Stimulated activated naive CD8-positive, alpha-beta T cell treated with anti-CD3 and anti-CD28 coated beads, Interleukin-15, Interleukin-2, amounts not matched to agents 100 U/mL and 50 U/mL, for 24 hours (primary cell): ENCODE measurements at regions not wholly inside any gene's neighbourhood (a gene's known extent, or its start where the extent isn't known, plus 50 kb on each side); places are given as distances from the start of the nearest gene placed in this dataset.

Experiments
- ATAC-seq: fragments of 150-1000 bp; cut with Tn5 transposase; one replicate; pipeline ENCODE4 v1.10.0; 2021
- DNase-seq: peaks from one replicate; pipeline ENCODE4 v3.0.0; 2021

DNA sequence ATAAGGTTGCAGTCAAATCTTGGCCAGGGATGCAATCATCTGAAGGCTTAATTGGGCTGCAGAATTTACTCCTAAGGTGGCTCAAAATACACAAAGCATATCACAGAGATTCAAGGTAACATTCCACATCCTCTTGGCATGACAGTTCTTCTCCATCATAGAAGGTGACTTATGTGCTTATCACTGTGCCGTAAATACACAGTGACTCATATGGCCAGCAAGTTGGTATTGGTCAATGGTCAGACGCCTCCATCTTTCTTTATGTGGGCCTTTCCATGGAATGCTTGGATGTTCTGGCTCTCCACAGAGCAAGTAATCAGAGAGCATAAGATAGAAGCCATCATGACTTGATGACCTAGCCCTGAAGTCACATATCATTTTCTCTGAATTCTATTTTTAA lies 168.8 kb upstream of the ST8SIA2 start:
- ATAC-seq (no peak), DNase-seq (no peak)

- ATAC-seq (peak; percentile 43), DNase-seq (no peak)
Observed at GRCh38 chr15:92226020-92226612, 167.6 kb upstream of the ST8SIA2 start.

GRCh38 chr15:92228830-92229229 lies 164.9 kb upstream of the ST8SIA2 start:
- DNase-seq (no peak), ATAC-seq (no peak)

DNA sequence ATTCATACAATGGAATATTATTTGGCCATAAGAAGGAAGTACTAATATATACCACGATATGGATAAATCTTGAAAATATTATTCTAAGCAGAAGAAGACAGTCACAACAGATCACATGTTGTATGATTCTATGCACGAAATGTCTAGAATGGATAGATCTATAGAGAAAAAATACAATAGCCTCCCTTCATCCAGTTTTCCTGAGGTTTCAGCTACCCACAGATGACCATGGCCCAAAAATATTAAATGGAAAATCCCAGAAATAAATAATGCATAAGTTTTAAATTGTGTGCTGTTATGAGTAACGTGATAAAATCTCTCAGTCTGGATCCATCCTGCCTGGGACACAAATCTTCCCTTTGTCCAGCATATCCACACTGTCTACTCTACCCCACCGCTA lies 162.2 kb upstream of the ST8SIA2 start:
- DNase-seq = no peak
- no peak for ATAC-seq

DNA sequence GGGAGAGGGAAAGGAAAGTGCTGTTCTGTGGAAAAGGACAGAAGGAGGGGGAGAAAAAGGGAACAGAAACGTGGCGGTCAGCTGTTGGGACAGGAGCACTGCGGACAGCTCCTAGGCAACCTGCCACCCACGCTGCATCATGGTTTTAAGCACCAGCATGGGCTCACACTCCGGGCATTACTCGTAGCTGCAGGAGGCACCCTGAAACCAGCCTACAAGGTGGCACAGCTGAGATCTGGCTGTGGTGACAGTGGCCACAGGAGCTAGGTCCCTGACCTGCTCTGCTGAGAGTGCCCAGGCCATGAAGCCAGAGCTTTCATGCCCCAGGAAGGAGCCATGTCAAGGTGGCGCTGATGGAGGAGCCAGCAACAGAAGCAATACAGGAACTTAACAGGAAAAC lies 161.4 kb upstream of the ST8SIA2 start:
- ATAC-seq (no peak), DNase-seq (no peak)

GRCh38 chr15:92232876-92233275 lies 160.8 kb upstream of the ST8SIA2 start:
- ATAC-seq (no peak), DNase-seq (no peak)

DNA sequence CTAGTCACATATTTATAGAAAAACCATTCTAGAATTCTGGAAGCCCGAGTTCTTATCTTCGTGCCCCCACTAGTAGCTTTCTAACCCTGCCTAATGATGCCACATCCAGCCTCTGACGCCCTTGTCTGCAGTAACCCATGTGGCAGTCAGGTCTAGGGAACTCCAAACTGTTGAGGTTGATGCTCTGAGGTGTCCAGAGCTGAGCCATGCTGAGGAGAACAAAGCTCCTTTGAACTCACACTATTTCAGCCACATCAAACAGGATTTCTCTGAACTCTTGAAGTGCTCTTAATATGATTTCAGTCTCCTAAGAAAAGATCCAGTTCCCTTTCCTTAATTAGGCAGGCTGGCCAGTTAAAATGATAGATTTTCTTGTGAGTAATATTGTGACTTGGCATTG lies 150.5 kb upstream of the ST8SIA2 start:
- ATAC-seq (no peak), DNase-seq (no peak)

DNA sequence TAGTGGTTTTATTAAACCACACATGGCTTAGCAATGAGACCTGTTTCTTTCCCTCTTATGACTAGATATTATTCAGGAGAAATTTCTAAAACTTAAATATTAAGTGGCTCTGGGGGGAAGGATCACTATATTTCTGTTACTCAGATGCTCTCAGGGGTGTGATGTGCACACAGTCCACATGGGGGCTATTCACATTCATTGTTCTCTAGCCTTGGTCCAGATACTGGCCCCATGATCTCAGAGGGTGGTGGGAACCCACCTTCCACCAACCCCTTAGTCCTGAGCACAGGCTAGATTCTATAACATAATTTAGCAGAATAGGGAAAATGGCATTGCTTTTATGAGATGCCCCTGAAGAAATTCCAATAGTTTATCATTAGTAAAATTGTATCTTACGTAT lies 149.0 kb upstream of the ST8SIA2 start:
- ATAC-seq (no peak), DNase-seq (no peak)

DNA sequence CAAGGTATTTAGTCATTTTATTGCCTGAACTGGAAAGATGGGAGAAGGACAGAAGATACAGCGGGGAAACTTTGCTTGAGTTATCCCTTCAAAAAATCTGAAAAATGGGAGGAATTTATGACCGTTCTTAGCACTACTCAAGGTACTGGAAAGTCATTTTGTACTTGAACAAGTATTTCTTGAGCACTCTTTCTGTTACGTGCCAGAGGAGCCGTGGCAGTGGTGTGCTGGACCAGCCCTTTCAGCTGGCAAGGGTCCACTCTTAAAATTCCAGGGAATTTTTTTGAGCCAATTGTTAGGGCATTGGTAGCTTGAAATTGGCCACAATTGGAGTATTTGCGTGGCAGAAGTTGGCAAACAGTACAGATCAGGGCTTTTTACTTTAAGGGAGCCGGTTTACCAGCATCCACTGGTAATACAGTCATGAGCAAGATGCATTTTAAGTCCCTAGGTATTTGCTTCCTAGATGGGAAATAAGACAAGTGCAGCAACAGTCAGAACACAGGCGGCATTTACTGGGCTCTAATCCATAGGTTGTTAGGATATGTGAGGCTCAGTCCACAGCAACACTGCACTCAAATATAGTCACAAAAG lies 145.9 kb upstream of the ST8SIA2 start:
- DNase-seq (no peak), ATAC-seq (no peak)

DNA sequence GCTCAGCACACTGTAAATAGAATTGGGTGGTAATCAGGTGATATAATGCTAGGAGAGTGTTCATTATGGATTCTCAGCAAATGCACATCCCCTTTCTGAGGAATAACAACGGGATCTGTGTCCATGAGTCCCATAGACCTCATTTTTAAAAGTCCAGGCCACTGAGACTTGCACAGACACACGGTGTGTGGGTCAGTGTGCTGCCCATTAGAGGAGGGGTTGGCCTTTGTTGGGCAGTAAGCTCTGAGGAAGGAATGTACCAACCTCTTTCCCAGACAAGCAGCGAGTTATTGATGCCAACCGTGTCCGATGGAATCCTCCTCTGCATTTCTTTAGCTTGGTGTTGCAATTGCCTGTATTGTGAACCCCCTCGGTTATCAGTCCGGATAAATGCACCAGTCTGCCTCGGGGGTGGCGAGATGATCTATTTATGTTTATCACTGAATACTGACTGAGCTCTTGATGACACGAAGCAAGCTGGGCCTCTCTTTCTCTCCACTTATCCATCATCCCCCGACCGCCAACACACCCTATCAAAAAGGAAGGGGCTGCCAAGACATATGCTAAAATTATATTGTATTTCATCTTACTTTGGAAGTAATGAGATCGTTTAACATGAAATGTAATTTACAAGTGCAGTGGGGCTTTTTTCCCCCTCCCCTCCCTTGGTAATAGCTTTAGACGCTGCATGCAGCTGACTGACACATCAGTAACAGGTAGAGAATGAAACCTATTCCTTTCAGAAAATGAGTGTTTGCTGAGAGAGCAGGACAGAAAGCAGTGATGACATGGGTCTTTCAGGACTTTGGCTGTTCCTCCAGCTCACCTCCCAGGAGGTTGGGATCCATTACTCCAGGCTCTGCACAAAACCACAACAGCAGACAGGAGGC lies 126.6 kb upstream of the ST8SIA2 start:
- ATAC-seq (no peak), DNase-seq (no peak)

DNA sequence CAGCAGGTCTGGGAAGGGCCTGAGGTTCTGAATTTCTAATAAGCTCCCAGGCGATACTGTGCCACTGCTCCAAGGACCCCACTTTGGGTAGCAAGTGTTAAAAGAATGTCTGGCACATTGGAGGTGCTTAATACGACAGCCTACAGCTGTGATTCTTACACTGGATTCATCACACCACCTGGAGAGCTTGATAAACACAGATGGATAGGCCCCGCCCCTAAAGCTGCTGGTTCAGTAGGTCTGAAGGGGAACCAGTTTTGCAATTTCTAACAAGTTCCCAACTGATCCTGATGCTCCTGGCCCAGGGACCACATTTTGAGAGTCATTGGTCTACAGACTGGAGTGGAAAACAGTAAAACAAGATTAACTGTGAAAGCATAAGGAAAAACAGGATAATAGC lies 124.8 kb upstream of the ST8SIA2 start:
- no peak for DNase-seq
- ATAC-seq = no peak

DNA sequence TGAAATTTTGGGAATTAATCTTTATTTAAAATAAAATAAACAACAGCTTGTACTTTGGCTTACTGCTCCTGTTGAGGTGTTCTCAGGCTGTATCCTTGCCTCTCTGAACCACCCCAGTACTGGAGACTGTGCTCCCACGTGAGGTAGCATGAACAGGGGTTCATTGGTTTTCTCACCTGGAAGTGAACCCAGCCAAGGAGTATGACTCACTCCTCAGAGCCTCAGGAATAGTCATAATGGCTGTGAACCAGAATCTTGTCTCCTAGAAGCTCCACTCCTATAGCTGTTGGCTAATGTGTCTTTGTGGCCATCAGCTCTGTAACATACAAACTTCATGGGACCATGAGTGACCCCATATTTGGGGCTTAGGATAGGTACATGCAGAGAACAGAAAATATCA lies 122.5 kb upstream of the ST8SIA2 start:
- ATAC-seq = no peak
- no peak for DNase-seq

GRCh38 chr15:92272106-92272505 lies 121.6 kb upstream of the ST8SIA2 start:
- ATAC-seq (no peak), DNase-seq (no peak)

DNA sequence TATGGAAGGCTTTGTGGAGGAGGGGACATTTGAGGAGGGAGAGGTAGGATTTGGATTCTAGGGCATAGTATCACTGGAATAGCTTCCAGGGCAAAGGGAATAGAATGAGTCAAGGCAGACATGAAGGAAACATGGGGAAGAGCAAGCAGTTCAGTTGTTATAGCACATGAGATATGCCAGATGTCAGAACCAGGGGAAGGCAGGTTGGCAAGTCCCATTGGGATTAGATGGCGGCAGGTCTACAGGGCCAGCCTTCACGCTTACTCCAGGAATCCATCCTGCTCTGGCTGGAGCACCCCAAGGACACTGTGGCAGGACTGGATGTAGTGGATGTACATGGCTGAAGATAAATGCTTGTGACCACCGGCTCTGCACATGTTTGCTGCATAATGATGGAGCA lies 120.4 kb upstream of the ST8SIA2 start:
- DNase-seq (no peak), ATAC-seq (no peak)

DNA sequence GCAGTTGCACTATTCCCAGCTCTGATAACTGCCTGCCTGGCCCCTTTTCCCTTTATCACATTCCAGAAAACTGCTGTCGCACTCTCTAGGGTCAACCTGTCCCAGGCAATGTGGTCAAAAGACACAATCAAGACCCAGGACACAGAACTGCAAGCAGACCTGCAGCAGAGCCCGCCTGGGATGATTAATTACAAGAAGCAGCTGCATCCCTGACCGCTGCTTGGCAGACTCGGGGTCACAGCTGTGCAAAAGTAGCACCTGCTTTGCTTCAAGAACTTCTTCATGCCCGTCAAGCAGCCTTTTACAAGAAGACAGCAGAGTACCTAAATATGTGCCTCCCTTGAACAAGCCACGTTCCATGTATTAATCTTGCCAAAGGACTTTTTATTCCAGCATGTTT lies 120.0 kb upstream of the ST8SIA2 start:
- ATAC-seq = no peak

DNA sequence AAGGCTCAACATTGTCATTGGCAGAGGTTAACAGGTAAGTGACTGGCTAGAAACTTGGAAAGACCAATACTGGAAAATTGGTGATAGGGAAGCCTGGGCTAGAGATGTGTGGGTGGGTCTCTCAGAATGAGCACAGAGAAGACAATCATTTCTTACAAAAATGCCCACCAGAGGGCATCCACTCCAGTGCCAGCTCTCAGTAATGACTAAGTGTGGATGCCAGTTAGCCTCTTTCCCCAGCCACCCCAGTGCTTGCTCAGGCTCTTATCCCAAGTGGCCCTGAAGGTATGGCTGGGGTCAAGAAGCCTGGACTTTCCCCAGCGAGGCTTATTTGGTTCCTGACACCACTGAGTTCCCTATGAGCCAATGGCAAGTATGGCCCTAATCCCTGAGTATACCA lies 115.9 kb upstream of the ST8SIA2 start:
- DNase-seq = no peak
- ATAC-seq = no peak

More for the DNA sequence above, 120.0 kb upstream of the ST8SIA2 start:
- DNase-seq = no peak

GRCh38 chr15:92283813-92284212 lies 109.9 kb upstream of the ST8SIA2 start:
- DNase-seq (no peak), ATAC-seq (no peak)

- DNase-seq = no peak
- ATAC-seq = no peak
Observed at GRCh38 chr15:92288755-92289154, 104.9 kb upstream of the ST8SIA2 start.

DNA sequence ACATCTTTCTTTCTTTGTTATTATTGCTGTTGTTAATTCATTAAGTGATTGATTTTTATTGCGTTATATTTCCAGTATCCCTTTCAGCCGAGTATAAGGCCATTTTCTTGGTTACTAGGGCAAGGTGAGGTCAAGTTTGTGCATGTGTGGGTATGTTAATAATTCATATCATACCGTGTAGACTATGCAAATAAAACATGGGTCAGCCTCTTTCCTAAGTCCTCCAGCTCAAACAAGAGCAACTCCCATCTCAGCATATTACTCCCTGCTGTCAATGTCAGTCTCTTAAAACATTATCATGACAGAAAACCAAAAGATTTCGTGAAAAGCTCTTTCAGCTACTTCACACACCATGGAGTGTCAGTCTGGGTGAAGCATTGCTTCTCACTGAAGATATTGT lies 103.9 kb upstream of the ST8SIA2 start:
- ATAC-seq = no peak

DNA sequence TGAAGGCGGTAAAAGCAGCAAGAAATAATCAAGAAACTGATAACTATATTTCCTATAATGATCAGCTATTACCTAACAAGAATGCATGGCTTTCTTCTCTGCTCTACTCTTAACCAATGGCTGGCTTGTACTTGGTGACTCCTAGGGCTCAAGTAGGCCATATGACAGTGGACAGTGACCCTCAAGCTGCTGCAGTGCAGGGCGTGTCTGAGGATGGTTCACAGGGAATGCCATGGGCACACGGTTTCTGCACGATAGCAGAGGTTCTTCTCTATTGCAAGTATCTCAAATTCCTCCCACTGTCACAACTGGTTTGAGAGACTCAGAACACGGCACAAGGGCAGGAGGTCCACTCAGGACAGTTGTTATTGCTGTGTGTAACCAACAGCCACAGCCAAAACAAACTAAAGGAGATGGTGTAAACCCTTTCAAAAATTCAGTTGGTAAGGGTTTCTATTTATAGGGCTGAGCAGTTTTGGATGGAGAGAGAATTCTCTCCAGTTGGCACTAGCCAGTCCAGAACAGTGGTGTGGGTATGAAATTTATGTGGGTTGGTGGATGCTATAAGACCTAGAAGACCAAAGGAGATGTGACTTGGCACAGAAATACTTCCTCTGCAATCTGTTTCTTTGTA lies 103.2 kb upstream of the ST8SIA2 start:
- ATAC-seq (no peak), DNase-seq (no peak)

More for the DNA sequence above, 103.9 kb upstream of the ST8SIA2 start:
- DNase-seq = no peak

DNA sequence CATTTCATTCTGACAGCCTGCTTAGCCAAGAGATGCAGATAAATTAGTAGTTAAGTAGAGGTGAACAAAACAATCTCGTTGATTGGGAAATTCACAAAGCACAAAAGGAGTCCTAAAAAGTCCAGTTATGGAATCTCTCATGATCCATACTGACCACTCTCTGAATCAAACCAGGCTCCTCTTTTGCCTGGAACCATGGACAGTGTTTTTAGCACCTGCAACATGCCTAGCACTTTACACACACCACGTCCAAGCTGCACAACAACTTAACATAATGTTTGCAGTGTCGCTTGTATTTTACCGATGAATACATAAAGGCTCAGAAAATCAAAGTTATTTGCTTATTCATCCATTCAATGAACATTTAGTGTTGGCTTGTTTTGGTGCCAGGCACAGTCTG lies 101.8 kb upstream of the ST8SIA2 start:
- ATAC-seq = no peak
- DNase-seq = no peak

- no peak for DNase-seq
- ATAC-seq = no peak
Observed at GRCh38 chr15:92294759-92295158, 98.9 kb upstream of the ST8SIA2 start.
